GM10248 (cell line): ENCODE measurements at regions not wholly inside any gene's neighbourhood (a gene's known extent, or its start where the extent isn't known, plus 50 kb on each side); places are given as distances from the start of the nearest gene placed in this dataset.

Experiments used
- CTCF ChIA-PET: fragments of 300-600 bp; sonication (Branson Sonifier 250); formaldehyde crosslinking; extraction: SDS; loops from one replicate; lab custom pipeline; 2021; ENCODE audit warnings: antibody characterized with exemption; lab: Yijun Ruan, JAX
- POLR2A ChIA-PET: fragments of 350-650 bp; sonication (Branson Sonifier 250); formaldehyde crosslinking; extraction: SDS; loops from one replicate; lab custom pipeline; 2020; ENCODE audit warnings: antibody characterized with exemption; lab: Yijun Ruan, JAX
- DNase-seq: peaks from one replicate; pipeline ENCODE4 v3.0.0; 2012; ENCODE audit errors: extremely low spot score
- TF ChIP-seq, protein P1 (sequence below): IDR thresholded peaks from 2 replicates; pipeline ENCODE4 v1.5.1; 2012; ENCODE audit warnings: mild to moderate bottlenecking, low read depth; ENCODE audit errors: extremely low read depth, missing control alignments, control extremely low read depth

DNA sequence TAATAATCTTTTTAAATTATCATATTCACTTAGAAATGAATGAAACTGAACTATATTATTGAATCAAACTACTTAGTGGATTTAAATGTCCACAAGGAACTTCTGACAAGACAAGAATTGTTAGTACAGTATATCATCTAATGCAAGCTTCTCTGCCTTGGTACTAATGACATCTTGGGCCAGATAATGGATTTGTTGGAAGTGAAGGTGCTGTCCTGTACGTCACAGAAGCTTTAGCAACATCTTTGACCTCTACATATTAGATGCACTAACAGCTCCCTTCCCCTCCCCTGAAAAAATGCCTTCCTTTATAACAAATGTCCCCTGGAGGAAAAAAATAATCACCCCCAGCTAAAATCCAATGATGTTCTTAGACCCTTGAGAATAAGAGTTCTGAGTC lies 695.8 kb upstream of the EYS start:
- POLR2A ChIA-PET = no interaction called here
- CTCF ChIA-PET = interaction anchor here (0.9 to 1.2 kb wide), 2 partner anchors 12 to 30 kb away, joined by 3 read pairs; no protein-coding TSS in a partner anchor
- no peak for DNase-seq
- TF ChIP-seq, protein P1, sequence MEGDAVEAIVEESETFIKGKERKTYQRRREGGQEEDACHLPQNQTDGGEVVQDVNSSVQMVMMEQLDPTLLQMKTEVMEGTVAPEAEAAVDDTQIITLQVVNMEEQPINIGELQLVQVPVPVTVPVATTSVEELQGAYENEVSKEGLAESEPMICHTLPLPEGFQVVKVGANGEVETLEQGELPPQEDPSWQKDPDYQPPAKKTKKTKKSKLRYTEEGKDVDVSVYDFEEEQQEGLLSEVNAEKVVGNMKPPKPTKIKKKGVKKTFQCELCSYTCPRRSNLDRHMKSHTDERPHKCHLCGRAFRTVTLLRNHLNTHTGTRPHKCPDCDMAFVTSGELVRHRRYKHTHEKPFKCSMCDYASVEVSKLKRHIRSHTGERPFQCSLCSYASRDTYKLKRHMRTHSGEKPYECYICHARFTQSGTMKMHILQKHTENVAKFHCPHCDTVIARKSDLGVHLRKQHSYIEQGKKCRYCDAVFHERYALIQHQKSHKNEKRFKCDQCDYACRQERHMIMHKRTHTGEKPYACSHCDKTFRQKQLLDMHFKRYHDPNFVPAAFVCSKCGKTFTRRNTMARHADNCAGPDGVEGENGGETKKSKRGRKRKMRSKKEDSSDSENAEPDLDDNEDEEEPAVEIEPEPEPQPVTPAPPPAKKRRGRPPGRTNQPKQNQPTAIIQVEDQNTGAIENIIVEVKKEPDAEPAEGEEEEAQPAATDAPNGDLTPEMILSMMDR = no peak

DNA sequence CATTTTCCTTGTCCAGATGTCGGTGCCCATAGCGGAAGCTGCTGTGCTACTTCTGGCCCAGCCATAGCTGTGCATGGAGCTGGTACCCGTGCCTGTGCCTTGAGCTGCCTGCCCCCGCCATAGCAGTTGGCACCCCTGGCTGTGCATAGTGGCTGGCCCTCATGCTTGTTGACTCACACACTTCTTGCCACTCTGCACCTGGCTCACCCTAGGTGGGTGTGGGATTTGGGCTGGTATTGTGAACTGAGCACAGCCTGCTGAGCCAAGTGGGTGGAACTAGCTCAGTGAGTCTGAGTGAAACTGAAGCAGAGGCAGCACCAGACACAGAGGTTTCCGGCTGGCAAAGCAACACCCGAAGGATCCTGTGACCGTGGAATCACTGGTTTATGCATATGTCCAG lies 689.5 kb upstream of the EYS start:
- TF ChIP-seq, protein P1 = no peak
- DNase-seq = no peak
- CTCF ChIA-PET = no interaction called here
- POLR2A ChIA-PET = no interaction called here

GRCh38 chr6:66396145-66396544 lies 689.1 kb upstream of the EYS start:
- POLR2A ChIA-PET = interaction anchor here (0.5 kb wide), 1 partner anchor 889 kb away, joined by 3 read pairs; no protein-coding TSS in a partner anchor
- no peak for DNase-seq
- CTCF ChIA-PET = interaction anchor here (1.1 kb wide), 1 partner anchor 34 kb away, joined by 3 read pairs; no protein-coding TSS in a partner anchor
- TF ChIP-seq, protein P1 = no peak

DNA sequence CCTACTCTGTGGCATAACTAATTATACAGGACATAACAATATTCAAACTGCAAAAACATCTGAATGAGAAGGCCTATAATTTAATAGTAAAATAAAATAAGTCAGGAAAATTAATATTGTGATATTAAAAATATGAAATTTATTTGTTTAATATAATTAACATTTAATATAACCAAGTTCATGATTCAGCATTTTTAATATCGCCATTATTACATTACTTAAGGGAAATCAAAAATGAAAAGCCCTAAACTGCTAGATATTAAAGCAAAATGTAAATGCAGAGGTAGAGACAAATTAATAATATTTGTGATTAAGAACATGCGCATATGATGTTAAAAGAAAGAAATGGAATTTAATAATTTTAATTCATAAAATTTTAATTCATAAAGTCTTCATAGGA lies 683.4 kb upstream of the EYS start:
- TF ChIP-seq, protein P1 = no peak
- POLR2A ChIA-PET = no interaction called here
- CTCF ChIA-PET = no interaction called here
- DNase-seq = no peak

- ChIA-PET POLR2A (no interaction called here), CTCF (interaction anchor here (1.0 kb wide), 1 partner anchor 8 kb away, joined by 3 read pairs; no protein-coding TSS in a partner anchor)
- TF ChIP-seq, protein P1 = no peak
- DNase-seq = no peak
These were observed 669.0 kb upstream of the EYS start for GRCh38 chr6:66376001-66376400.

DNA sequence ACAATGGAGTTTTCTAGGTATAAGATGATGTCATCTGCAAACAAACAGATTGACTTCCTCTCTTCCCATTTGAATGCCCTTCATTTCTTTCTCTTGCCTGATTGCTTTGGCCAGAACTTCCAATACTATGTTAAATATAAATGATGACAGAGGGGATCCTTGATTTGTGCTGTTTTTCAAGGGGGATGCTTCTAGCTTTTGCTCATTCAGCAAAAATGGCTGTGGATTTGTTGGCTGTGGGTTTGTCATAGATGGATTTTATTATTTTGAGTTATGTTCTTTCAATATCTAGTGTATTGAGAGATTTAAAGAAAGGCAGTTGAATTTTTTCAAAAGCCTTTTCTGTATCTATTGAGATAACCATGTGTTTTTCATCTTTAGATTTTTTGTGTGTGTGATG lies 662.4 kb upstream of the EYS start:
- POLR2A ChIA-PET = no interaction called here
- no peak for DNase-seq
- CTCF ChIA-PET = no interaction called here
- TF ChIP-seq, protein P1 = no peak
